Loucy (cell line): ENCODE measurements at regions not wholly inside any gene's neighbourhood (a gene's known extent, or its start where the extent isn't known, plus 50 kb on each side); places are given as distances from the start of the nearest gene placed in this dataset.

Experiments
- H2AFZ ChIP-seq: fragments of 200-600 bp; sonication (generic); 2 replicates; pipeline ENCODE4 v1.6.0; 2016; ENCODE audit warnings: antibody characterized with exemption, mild to moderate bottlenecking, low read length, moderate library complexity
- H3F3A ChIP-seq: fragments of 200-600 bp; 2 replicates; pipeline ENCODE4 v1.6.0; 2016; ENCODE audit warnings: antibody characterized with exemption, low read depth, mild to moderate bottlenecking
- H3K27me3 ChIP-seq: fragments of 200-600 bp; sonication (generic); 2 replicates; pipeline ENCODE4 v1.6.1; 2014; ENCODE audit warnings: low read length, mild to moderate bottlenecking; ENCODE audit not compliant: insufficient read depth, poor library complexity, severe bottlenecking
- H3K36me3 ChIP-seq: fragments of 200-600 bp; sonication (generic); 2 replicates; pipeline ENCODE4 v1.6.1; 2016; ENCODE audit warnings: low read length; ENCODE audit not compliant: insufficient read depth
- H3K4me1 ChIP-seq: fragments of 200-600 bp; sonication (generic); 2 replicates; pipeline ENCODE4 v1.5.1; 2014; ENCODE audit warnings: low read length, mild to moderate bottlenecking; ENCODE audit not compliant: insufficient read depth, poor library complexity, severe bottlenecking
- H3K4me2 ChIP-seq: fragments of 200-600 bp; sonication (generic); 2 replicates; pipeline ENCODE4 v1.6.0; 2014; ENCODE audit warnings: antibody characterized with exemption, low read length, low read depth, mild to moderate bottlenecking; ENCODE audit not compliant: poor library complexity, severe bottlenecking
- H3K4me3 ChIP-seq: fragments of 200-600 bp; sonication (generic); 2 replicates; pipeline ENCODE4 v1.5.1; 2014; ENCODE audit warnings: low read length, mild to moderate bottlenecking, mixed read lengths; ENCODE audit not compliant: poor library complexity, severe bottlenecking
- H3K79me2 ChIP-seq: fragments of 200-600 bp; sonication (generic); 2 replicates; pipeline ENCODE4 v1.6.1; 2014; ENCODE audit warnings: low read length; ENCODE audit not compliant: insufficient read depth
- H3K9ac ChIP-seq: fragments of 200-600 bp; sonication (generic); 2 replicates; pipeline ENCODE4 v1.6.0; 2014; ENCODE audit warnings: mild to moderate bottlenecking, low read depth, low read length, moderate library complexity; ENCODE audit not compliant: poor library complexity, severe bottlenecking
- H3K9me2 ChIP-seq: fragments of 200-600 bp; sonication (generic); replicated peaks from 2 replicates; pipeline ENCODE4 v1.6.1; 2016; ENCODE audit warnings: low read depth, low read length, mixed read lengths
- H3K9me3 ChIP-seq: fragments of 200-600 bp; sonication (generic); 2 replicates; pipeline ENCODE4 v1.6.1; 2014; ENCODE audit warnings: mild to moderate bottlenecking, antibody characterized with exemption, low read length, low read depth; ENCODE audit not compliant: insufficient read depth
- H4K20me1 ChIP-seq: fragments of 200-600 bp; sonication (generic); 2 replicates; pipeline ENCODE4 v1.6.0; 2014; ENCODE audit warnings: antibody characterized with exemption, low read length, mild to moderate bottlenecking; ENCODE audit not compliant: insufficient read depth, poor library complexity, severe bottlenecking
- CTCF ChIP-seq: fragments of 200-600 bp; sonication (generic); conservative IDR thresholded peaks from 2 replicates; pipeline ENCODE4 v1.5.1; 2014; ENCODE audit warnings: mild to moderate bottlenecking, antibody characterized with exemption, low read length
- EZH2phosphoT487 ChIP-seq: fragments of 200-600 bp; IDR thresholded peaks from 2 replicates; pipeline ENCODE4 v1.6.1; 2018; ENCODE audit warnings: antibody characterized with exemption, mild to moderate bottlenecking, moderate library complexity, borderline replicate concordance

- Histone ChIP-seq H3K79me2 (no peaks in the 10 kb centered on the region), H3K9ac (no peak overlapping the region), H3K36me3 (no peaks in the 10 kb centered on the region), H3K4me1 (no peaks in the 10 kb centered on the region), H3K27me3 (no peaks in the 10 kb centered on the region), H3K4me3 (no peak overlapping the region), H3F3A (no peaks in the 10 kb centered on the region), H2AFZ (no peak overlapping the region), H3K9me2 (no peaks in the 10 kb centered on the region), H3K9me3 (no peaks in the 10 kb centered on the region), H3K4me2 (no peak overlapping the region), H4K20me1 (no peaks in the 10 kb centered on the region)
- TF ChIP-seq CTCF (no peak), EZH2phosphoT487 (no peak)
Measured at GRCh38 chr5:125595845-125596244, 827.4 kb upstream of the GRAMD2B start.

- H3K36me3 ChIP-seq: no peaks in the 10 kb centered on the region
- no peaks in the 10 kb centered on the region for H3K27me3 ChIP-seq
- no peak for TF ChIP-seq CTCF
- TF ChIP-seq EZH2phosphoT487: no peak
- H4K20me1 ChIP-seq: no peaks in the 10 kb centered on the region
- no peaks in the 10 kb centered on the region for H3K4me1 ChIP-seq
- H2AFZ ChIP-seq: no peak overlapping the region
- no peaks in the 10 kb centered on the region for H3K9me2 ChIP-seq
- H3K79me2 ChIP-seq: no peaks in the 10 kb centered on the region
- H3K9me3 ChIP-seq: no peaks in the 10 kb centered on the region
- H3K4me2 ChIP-seq: no peak overlapping the region
- H3K9ac ChIP-seq: no peak overlapping the region
- H3F3A ChIP-seq: no peaks in the 10 kb centered on the region
- H3K4me3 ChIP-seq: no peak overlapping the region
Measured at GRCh38 chr5:125597338-125597737, 825.9 kb upstream of the GRAMD2B start.

- Histone ChIP-seq H3K4me3 (no peak overlapping the region), H3K36me3 (no peaks in the 10 kb centered on the region), H3K9ac (no peak overlapping the region)
Measured at GRCh38 chr5:125600559-125600958, 822.6 kb upstream of the GRAMD2B start.

More at GRCh38 chr5:125600559-125600958, 822.6 kb upstream of the GRAMD2B start:
- Histone ChIP-seq H3F3A (no peaks in the 10 kb centered on the region), H4K20me1 (no peaks in the 10 kb centered on the region), H3K79me2 (no peaks in the 10 kb centered on the region), H3K9me3 (no peaks in the 10 kb centered on the region), H3K27me3 (no peaks in the 10 kb centered on the region), H3K9me2 (no peaks in the 10 kb centered on the region), H3K4me1 (no peaks in the 10 kb centered on the region), H3K4me2 (no peak overlapping the region), H2AFZ (no peak overlapping the region)
- TF ChIP-seq CTCF (no peak), EZH2phosphoT487 (no peak)
